Hepatocyte (in vitro differentiated cells): ENCODE measurements at regions not wholly inside any gene's neighbourhood (a gene's known extent, or its start where the extent isn't known, plus 50 kb on each side); places are given as distances from the start of the nearest gene placed in this dataset.

Experiments
- EZH2 ChIP-seq: fragments of 200-600 bp; sonication (generic); IDR thresholded peaks from 2 replicates; pipeline ENCODE4 v1.6.1; 2016; ENCODE audit warnings: antibody characterized with exemption, mild to moderate bottlenecking, borderline replicate concordance
- EZH2phosphoT487 ChIP-seq: fragments of 200-600 bp; sonication (generic); IDR thresholded peaks from one replicate; pipeline ENCODE4 v1.6.1; 2018; ENCODE audit warnings: antibody characterized with exemption, mild to moderate bottlenecking, low read depth, moderate library complexity; ENCODE audit not compliant: unreplicated experiment, severe bottlenecking
- TF ChIP-seq, protein P1 (sequence below): fragments of 200-600 bp; sonication (generic); IDR thresholded peaks from 2 replicates; pipeline ENCODE4 v1.5.1; 2016; ENCODE audit warnings: antibody characterized with exemption, mild to moderate bottlenecking; ENCODE audit not compliant: poor library complexity

GRCh38 chr22:48548391-48548790 lies 1279.3 kb downstream of the BRD1 start:
- TF ChIP-seq, protein P1, sequence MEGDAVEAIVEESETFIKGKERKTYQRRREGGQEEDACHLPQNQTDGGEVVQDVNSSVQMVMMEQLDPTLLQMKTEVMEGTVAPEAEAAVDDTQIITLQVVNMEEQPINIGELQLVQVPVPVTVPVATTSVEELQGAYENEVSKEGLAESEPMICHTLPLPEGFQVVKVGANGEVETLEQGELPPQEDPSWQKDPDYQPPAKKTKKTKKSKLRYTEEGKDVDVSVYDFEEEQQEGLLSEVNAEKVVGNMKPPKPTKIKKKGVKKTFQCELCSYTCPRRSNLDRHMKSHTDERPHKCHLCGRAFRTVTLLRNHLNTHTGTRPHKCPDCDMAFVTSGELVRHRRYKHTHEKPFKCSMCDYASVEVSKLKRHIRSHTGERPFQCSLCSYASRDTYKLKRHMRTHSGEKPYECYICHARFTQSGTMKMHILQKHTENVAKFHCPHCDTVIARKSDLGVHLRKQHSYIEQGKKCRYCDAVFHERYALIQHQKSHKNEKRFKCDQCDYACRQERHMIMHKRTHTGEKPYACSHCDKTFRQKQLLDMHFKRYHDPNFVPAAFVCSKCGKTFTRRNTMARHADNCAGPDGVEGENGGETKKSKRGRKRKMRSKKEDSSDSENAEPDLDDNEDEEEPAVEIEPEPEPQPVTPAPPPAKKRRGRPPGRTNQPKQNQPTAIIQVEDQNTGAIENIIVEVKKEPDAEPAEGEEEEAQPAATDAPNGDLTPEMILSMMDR, result no peak
- TF ChIP-seq EZH2phosphoT487 (no peak), EZH2 (no peak)
